HG03175 (cell line): ENCODE measurements at regions not wholly inside any gene's neighbourhood (a gene's known extent, or its start where the extent isn't known, plus 50 kb on each side); places are given as distances from the start of the nearest gene placed in this dataset.

Experiments
- ATAC-seq: cut with Tn5 transposase; IDR thresholded peaks from one replicate; pipeline ENCODE4 v1.9.1; 2021; ENCODE audit warnings: mild to moderate bottlenecking, moderate library complexity; ENCODE audit not compliant: unreplicated experiment

DNA sequence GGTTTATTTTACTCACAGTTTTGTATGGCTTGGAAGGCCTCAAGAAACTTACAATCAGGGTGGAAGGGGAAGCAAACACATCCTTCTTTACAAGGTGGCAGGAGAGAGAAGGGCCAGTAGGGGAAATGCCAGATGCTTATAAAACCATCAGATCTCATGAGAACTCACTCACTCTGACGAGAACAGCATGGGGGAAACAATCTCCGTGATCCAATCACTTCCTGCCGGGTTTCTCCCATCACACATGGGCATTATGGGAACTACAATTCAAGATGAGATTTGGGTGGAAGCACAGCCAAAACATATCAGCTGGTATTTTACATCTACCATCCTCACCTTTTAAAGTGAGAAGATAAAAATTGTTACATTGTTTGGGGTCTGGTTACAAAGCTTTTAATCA is 427.9 kb upstream of the CDH7 start:
- ATAC-seq: no peak

DNA sequence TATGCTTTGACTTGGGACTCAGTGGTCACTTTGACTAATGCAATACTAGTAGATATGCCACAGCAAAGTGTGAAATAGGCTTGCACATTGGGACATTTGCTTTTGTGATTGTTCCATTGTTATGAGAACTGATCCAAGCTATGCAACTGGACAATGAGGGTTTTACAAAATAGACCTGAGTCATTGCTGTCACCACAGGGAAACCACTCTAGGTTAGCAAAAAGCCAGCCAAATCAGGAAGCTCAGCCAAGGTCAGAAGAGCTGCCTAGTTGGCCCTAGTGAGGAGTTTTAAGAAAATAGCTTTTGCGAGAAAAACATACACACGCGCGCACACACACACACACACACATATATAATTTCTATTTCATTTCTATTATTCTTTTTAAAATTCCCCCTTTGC is 452.4 kb upstream of the CDH7 start:
- no peak for ATAC-seq

- no peak for ATAC-seq
Measured at GRCh38 chr18:65288908-65289307, 461.9 kb upstream of the CDH7 start.

DNA sequence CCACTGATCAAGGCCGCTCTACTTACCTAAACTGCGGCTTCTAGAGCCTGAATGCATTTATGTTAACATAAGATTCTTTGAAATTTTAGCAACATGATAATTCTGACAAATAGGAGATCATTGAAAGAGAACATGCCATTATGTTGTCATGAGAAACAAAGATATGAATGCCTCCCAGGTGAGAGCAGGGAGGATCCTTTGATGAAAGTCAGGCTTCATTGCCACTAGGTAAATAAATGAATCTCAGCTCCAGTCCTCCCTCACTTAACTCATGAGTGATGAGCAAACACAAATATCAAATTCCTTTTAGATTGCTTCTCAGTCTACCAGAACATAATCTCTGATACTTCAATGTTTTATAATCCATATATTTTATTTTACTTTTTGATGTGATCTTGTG is 463.2 kb upstream of the CDH7 start:
- no peak for ATAC-seq

DNA sequence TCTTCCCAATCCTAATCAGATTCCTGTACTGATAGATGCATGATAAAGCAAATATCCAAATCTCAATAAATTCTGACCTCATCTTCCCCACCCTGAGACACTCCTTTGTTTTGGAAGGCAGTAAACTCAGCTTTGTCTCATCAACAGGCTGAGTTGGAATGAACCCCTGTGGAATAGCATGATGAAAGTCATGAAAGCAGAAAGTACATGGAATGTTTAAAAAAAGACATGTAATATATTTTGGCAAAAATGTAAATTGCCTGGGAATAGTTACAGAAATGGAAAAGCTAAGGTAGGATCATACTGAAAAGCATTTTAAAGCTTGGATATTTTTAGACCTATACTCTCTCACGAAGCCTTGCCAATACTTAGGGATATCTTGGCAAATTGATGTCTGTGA is 468.7 kb upstream of the CDH7 start:
- ATAC-seq: no peak

DNA sequence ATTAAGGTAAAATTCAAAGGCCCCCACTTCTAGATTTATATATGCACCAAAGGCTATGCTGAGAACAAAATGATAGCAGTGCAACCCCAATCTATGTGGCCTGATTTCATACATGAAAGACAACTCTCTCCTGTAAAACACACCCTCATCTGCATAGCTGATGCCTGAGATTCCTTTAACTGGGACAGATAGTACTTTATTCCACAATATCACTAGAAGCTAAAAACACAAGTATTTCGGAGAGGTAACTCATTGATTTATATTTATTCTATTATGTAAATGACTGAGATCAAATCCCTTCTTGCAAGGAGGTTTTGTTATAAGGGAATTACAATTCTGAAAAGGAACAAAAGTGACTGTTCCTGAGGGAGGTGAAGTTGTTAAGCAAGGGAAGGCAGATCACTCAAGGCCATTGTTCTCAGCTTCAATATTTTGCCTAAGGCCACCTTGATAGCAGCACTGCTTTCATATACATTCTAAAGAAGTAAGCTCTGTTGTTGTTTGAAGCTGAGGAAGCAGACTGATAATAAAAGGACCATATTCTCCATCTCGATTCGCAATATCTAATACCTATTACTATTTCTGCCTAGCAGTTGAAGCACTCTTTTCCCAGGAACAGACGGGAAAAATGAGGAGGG is 471.0 kb upstream of the CDH7 start:
- ATAC-seq: no peak

- ATAC-seq: no peak
Measured at GRCh38 chr18:65278939-65279667, 471.7 kb upstream of the CDH7 start.

DNA sequence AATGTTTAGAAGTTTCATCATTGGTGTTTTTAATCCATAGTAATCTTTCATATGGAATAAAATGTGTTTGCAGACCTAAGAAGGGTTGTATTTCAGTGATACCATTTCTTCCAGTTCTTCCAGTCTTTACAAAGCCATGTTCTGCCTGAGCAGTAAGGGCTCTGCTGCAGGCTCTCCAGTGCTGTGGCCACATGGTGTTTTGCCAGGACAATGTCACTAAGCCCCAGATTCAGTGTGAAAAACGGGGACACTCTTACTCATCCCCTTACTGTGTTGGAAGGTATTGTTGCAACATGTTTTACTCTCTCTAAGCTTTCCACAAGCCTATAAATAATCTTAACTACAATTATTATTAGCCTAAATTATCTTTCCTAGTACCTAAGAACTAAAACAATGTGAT is 481.4 kb upstream of the CDH7 start:
- no peak for ATAC-seq

DNA sequence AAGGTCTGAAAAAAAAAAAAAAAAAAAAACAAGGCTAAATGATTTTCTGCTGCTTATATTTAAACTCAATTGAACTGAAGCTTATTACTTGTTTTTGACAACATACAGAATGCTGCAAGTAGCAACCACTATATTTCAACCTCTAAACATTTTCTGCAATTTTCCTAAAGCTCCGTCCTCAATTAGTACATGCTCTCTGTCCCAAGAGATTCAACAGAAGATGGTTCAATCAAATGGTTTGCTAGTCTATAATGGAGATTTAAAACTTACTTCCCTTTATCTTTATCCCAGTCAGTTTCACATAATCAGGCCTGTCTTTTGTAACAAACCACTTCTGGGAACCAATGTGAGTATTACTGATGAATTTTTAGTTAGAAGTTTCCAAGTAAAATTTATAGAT is 485.1 kb upstream of the CDH7 start:
- ATAC-seq: no peak

- ATAC-seq: no peak
Measured at GRCh38 chr18:65260030-65260429, 490.8 kb upstream of the CDH7 start.

DNA sequence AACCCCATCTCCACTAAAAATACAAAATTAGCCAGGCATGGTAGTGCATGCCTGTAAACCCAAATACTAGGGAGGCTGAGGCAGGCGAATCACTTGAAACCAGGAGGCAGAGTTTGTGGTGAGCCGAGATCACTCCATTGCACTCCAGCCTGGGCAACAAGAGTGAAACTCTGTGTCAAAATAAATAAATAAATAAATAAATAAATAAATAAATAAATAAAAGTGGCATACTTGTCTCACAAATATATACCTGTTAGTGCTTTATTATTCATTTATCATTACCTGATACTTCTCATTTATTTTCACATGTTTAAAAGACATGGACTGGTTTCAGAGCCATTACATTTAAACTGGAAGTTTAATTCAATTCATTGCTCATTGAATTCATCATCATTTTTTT is 491.4 kb upstream of the CDH7 start:
- ATAC-seq: no peak

DNA sequence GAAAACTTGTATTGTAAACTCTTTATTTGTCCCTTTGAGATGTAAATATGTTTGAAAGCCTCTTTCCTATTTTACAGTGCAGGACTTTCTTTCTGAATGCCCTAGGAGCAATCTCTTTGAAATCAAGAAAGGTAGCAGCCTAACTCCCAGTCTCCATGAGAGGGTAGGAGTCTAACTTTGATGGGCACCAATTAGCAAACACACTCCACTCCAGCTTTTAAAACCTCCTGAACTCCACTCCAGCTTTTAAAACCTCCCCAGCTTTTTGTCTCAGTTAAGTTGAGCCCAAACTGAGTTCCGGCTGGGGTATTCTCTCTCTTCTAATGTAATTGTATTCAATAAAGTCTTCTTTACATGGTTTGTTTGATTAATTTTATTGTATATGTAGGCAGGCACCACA is 493.7 kb upstream of the CDH7 start:
- no peak for ATAC-seq

- no peak for ATAC-seq
Measured at GRCh38 chr18:65255417-65255816, 495.4 kb upstream of the CDH7 start.

- no peak for ATAC-seq
Measured at GRCh38 chr18:65239787-65240186, 511.0 kb upstream of the CDH7 start.

DNA sequence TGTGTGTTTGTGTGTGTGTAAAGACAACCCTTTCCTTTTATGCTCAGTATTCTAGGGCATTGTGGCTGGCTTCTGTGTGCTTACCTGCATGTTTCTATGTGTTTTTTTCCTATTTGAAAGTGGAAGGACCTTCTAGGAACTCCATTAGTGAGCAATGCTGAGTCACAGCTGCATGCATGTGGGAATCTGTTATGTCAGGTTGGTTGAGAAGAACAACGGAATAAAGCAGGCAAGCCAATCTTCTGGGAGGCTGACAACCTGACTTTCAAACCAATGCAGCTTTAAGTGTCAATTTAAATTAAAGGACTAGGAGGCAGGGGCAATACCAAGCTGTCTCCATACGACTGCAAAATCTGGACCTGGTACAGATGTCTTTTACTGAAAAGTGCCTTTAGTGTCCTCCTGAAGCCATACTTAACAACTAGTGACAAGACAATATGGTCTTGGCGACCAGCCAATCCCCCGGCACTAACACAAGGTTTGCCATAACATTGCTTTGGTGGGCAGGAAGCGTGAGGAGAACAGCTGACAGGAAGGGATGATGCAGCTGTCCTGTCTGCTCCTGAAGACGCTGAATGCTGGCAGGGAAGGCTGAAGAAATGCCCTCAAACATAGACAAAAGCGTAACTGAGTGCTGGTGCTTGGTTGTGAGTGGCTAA is 514.7 kb upstream of the CDH7 start:
- no peak for ATAC-seq

GRCh38 chr18:65230311-65230710 is 520.5 kb upstream of the CDH7 start:
- no peak for ATAC-seq

GRCh38 chr18:65227970-65228369 is 522.8 kb upstream of the CDH7 start:
- no peak for ATAC-seq

DNA sequence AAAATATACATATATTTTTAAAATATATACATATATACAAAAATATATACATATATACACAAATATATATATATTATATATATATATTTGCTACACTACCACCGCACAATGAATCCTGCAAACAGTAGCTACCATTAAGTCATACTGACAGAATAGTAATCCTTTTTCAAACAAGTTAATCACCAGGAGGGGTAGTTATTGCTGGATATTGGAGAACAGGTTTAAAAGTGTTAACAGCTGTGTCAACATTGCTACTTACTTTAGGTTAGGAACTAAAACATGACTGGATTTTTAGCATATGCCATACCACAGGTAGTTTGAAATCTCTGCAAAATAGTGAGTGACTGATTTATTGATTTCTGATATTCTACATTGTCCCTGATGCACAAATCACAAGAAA is 529.1 kb upstream of the CDH7 start:
- ATAC-seq: no peak

GRCh38 chr18:65221115-65221514 is 529.7 kb upstream of the CDH7 start:
- no peak for ATAC-seq

DNA sequence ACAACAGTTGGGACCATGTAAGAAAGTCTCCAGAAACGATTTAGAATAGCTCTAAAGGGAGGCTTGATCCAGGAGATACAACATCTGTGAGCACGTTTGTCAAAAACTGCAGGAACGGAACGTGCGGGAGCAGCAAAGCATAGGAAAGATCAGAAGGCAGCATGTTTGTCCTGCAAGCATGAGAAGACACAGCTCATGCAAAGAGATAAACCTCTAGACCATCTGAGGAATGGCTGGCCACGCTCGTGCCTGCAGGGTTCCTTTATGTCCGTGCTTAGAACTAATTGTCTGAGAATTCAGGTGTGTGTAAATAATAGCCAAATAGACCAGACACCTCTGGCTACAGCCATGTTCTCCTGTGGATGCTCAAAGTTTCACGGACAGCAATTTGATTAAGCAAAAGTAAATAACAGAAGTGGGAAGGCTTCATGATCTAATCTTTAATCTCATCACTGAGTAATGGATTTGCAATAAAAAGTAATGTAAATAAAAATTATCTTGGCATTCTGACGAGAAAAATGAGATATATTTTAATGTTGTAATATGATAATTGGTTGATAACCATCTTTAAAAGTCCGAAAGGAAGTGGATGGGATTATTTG is 534.8 kb upstream of the CDH7 start:
- no peak for ATAC-seq

GRCh38 chr18:65214456-65214855 is 536.4 kb upstream of the CDH7 start:
- no peak for ATAC-seq
